GM23338 (cell line): ENCODE measurements at regions not wholly inside any gene's neighbourhood (a gene's known extent, or its start where the extent isn't known, plus 50 kb on each side); places are given as distances from the start of the nearest gene placed in this dataset.

Experiments
- ATAC-seq: fragments of 200-7000 bp; cut with Tn5 transposase; 3 replicates; pipeline ENCODE4 v1.9.1; 2020
- DNase-seq: peaks from one replicate; pipeline ENCODE4 v3.0.0-alpha.2; 2015; ENCODE audit warnings: low spot score
- H2AFZ ChIP-seq: fragments of 200-600 bp; sonication (generic); 2 replicates; pipeline ENCODE4 v1.8.0; 2016; ENCODE audit warnings: antibody characterized with exemption, mild to moderate bottlenecking, moderate library complexity
- H3F3A ChIP-seq: fragments of 200-600 bp; sonication (generic); replicated peaks from 2 replicates; pipeline ENCODE4 v1.8.0; 2017; ENCODE audit warnings: antibody characterized with exemption, mixed run types, low read depth
- H3K27ac ChIP-seq: fragments of 200-600 bp; sonication (generic); 2 replicates; pipeline ENCODE4 v1.6.1; 2016; ENCODE audit warnings: low read depth
- H3K27me3 ChIP-seq: fragments of 200-600 bp; sonication (generic); 2 replicates; pipeline ENCODE4 v1.8.0; 2016; ENCODE audit warnings: mild to moderate bottlenecking, mixed run types, moderate library complexity; ENCODE audit not compliant: insufficient read depth
- H3K36me3 ChIP-seq: fragments of 200-600 bp; sonication (generic); 2 replicates; pipeline ENCODE4 v1.8.0; 2016; ENCODE audit warnings: mild to moderate bottlenecking; ENCODE audit not compliant: insufficient read depth
- H3K4me1 ChIP-seq: fragments of 200-600 bp; sonication (generic); 2 replicates; pipeline ENCODE4 v1.8.0; 2016; ENCODE audit warnings: mild to moderate bottlenecking, moderate library complexity; ENCODE audit not compliant: insufficient read depth
- H3K4me2 ChIP-seq: fragments of 200-600 bp; sonication (generic); 2 replicates; pipeline ENCODE4 v1.7.1; 2017; ENCODE audit warnings: mixed run types
- H3K4me3 ChIP-seq: fragments of 200-600 bp; sonication (generic); 2 replicates; pipeline ENCODE4 v1.6.1; 2016; ENCODE audit warnings: mixed run types
- H3K79me2 ChIP-seq: fragments of 200-600 bp; sonication (generic); replicated peaks from 2 replicates; pipeline ENCODE4 v1.8.0; 2017; ENCODE audit warnings: mild to moderate bottlenecking; ENCODE audit not compliant: insufficient read depth
- H3K9me2 ChIP-seq: fragments of 200-600 bp; sonication (generic); 2 replicates; pipeline ENCODE4 v1.8.0; 2017; ENCODE audit not compliant: insufficient read depth
- H4K20me1 ChIP-seq: fragments of 200-600 bp; sonication (generic); replicated peaks from 2 replicates; pipeline ENCODE4 v1.8.0; 2017; ENCODE audit warnings: mild to moderate bottlenecking; ENCODE audit not compliant: insufficient read depth
- H3K27ac Mint-ChIP-seq: 2 replicates; pipeline ENCODE4 v1.8.0; 2020; ENCODE audit warnings: inconsistent platforms, mild to moderate bottlenecking, moderate library complexity, mixed read lengths
- H3K27me3 Mint-ChIP-seq: 3 replicates; pipeline ENCODE4 v1.8.0; 2022; ENCODE audit warnings: low read depth, mild to moderate bottlenecking, moderate library complexity, mixed read lengths, inconsistent platforms; ENCODE audit not compliant: insufficient read depth, poor library complexity
- H3K36me3 Mint-ChIP-seq: 3 replicates; pipeline ENCODE4 v1.8.0; 2021; ENCODE audit warnings: low read depth, mild to moderate bottlenecking, inconsistent platforms, moderate library complexity, mixed read lengths
- H3K4me1 Mint-ChIP-seq: 3 replicates; pipeline ENCODE4 v1.8.0; 2020; ENCODE audit warnings: mild to moderate bottlenecking, inconsistent platforms, mixed read lengths
- H3K4me3 Mint-ChIP-seq: 3 replicates; pipeline ENCODE4 v1.8.0; 2021; ENCODE audit warnings: moderate library complexity, mild to moderate bottlenecking, inconsistent platforms, mixed read lengths
- H3K9me3 Mint-ChIP-seq: 3 replicates; pipeline ENCODE4 v1.8.0; 2020; ENCODE audit warnings: moderate library complexity, mild to moderate bottlenecking, inconsistent platforms, mixed read lengths
- JUNB ChIP-seq: IDR thresholded peaks from one replicate; pipeline ENCODE4 v1.6.1; 2016; ENCODE audit warnings: antibody characterized with exemption; ENCODE audit not compliant: unreplicated experiment
- NANOG ChIP-seq: IDR thresholded peaks from 2 replicates; pipeline ENCODE4 v1.6.1; 2016; ENCODE audit warnings: antibody characterized with exemption, borderline replicate concordance
- ZNF331 ChIP-seq: fragments of 250-450 bp; sonication (Bioruptor Pico); IDR thresholded peaks from 2 replicates; pipeline ENCODE4 v1.5.0; 2020; ENCODE audit warnings: low read depth, mild to moderate bottlenecking, moderate library complexity
- TF ChIP-seq, protein P1 (sequence below): IDR thresholded peaks from one replicate; pipeline ENCODE4 v1.6.1; 2018; ENCODE audit warnings: antibody characterized with exemption; ENCODE audit not compliant: unreplicated experiment
- TF ChIP-seq, protein P2 (sequence below), 2 experiments: fragments of 200-600 bp in 1 of 2; sonication (generic) in 1 of 2; conservative IDR thresholded peaks; 2 replicates each; pipeline versions ENCODE4 v1.5.1 to v1.6.1; 2016 to 2017; ENCODE audit warnings: antibody characterized with exemption in 2 of 2, low read depth in 2 of 2, mild to moderate bottlenecking in 2 of 2, moderate library complexity in 1 of 2

DNA sequence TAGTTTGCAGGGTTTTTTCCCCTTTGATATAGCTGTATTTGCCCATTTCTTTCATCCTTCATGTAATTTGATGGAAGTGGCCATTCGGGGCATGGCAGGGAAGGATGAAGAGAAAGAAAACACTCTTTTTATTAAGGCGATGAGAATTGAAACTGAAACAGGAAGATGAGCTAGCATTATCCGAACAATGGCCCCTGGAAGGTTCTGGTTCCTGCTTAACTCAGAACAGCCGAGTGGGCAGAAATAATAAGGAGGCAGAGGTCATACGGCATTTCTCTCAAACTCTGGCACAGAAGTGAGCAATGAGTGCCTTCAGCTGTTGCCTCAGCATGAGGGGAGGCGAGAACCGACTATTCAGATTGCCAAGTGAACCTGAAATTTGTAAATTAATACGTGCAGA is 113.2 kb upstream of the MYO3A start:
- no peaks in the 10 kb centered on the region for H3K36me3 Mint-ChIP-seq
- DNase-seq (no peak), ATAC-seq (no peak)
- TF ChIP-seq, protein P1, sequence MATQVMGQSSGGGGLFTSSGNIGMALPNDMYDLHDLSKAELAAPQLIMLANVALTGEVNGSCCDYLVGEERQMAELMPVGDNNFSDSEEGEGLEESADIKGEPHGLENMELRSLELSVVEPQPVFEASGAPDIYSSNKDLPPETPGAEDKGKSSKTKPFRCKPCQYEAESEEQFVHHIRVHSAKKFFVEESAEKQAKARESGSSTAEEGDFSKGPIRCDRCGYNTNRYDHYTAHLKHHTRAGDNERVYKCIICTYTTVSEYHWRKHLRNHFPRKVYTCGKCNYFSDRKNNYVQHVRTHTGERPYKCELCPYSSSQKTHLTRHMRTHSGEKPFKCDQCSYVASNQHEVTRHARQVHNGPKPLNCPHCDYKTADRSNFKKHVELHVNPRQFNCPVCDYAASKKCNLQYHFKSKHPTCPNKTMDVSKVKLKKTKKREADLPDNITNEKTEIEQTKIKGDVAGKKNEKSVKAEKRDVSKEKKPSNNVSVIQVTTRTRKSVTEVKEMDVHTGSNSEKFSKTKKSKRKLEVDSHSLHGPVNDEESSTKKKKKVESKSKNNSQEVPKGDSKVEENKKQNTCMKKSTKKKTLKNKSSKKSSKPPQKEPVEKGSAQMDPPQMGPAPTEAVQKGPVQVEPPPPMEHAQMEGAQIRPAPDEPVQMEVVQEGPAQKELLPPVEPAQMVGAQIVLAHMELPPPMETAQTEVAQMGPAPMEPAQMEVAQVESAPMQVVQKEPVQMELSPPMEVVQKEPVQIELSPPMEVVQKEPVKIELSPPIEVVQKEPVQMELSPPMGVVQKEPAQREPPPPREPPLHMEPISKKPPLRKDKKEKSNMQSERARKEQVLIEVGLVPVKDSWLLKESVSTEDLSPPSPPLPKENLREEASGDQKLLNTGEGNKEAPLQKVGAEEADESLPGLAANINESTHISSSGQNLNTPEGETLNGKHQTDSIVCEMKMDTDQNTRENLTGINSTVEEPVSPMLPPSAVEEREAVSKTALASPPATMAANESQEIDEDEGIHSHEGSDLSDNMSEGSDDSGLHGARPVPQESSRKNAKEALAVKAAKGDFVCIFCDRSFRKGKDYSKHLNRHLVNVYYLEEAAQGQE, result no peak
- no peak for TF ChIP-seq NANOG
- TF ChIP-seq, protein P2, sequence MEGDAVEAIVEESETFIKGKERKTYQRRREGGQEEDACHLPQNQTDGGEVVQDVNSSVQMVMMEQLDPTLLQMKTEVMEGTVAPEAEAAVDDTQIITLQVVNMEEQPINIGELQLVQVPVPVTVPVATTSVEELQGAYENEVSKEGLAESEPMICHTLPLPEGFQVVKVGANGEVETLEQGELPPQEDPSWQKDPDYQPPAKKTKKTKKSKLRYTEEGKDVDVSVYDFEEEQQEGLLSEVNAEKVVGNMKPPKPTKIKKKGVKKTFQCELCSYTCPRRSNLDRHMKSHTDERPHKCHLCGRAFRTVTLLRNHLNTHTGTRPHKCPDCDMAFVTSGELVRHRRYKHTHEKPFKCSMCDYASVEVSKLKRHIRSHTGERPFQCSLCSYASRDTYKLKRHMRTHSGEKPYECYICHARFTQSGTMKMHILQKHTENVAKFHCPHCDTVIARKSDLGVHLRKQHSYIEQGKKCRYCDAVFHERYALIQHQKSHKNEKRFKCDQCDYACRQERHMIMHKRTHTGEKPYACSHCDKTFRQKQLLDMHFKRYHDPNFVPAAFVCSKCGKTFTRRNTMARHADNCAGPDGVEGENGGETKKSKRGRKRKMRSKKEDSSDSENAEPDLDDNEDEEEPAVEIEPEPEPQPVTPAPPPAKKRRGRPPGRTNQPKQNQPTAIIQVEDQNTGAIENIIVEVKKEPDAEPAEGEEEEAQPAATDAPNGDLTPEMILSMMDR (conservative IDR thresholded peaks at IDR 0.05; ENCODE audit: low read depth in 2 of 2), result no peak
- H3K4me3 Mint-ChIP-seq, result no peak overlapping the region
- H3K27me3 ChIP-seq, result no peaks in the 10 kb centered on the region
- H3K4me1 Mint-ChIP-seq, result peaks cover 40% of the 10 kb centered on the region
- no peak overlapping the region for H3K27ac Mint-ChIP-seq
- H3F3A ChIP-seq, result no peaks in the 10 kb centered on the region
- H3K79me2 ChIP-seq, result no peaks in the 10 kb centered on the region
- H3K4me2 ChIP-seq, result no peak overlapping the region
- H2AFZ ChIP-seq, result 0 out of 2 replicates have a peak overlapping the region, but pooled peaks have one; percentile 29
- no peaks in the 10 kb centered on the region for H3K9me3 Mint-ChIP-seq
- peaks cover 1% of the 10 kb centered on the region for H3K27me3 Mint-ChIP-seq
- peaks cover 35% of the 10 kb centered on the region for H3K4me1 ChIP-seq
- no peak overlapping the region for H3K27ac ChIP-seq
- H3K36me3 ChIP-seq, result no peaks in the 10 kb centered on the region
- no peaks in the 10 kb centered on the region for H3K9me2 ChIP-seq
- H4K20me1 ChIP-seq, result no peaks in the 10 kb centered on the region
- no peak overlapping the region for H3K4me3 ChIP-seq

DNA sequence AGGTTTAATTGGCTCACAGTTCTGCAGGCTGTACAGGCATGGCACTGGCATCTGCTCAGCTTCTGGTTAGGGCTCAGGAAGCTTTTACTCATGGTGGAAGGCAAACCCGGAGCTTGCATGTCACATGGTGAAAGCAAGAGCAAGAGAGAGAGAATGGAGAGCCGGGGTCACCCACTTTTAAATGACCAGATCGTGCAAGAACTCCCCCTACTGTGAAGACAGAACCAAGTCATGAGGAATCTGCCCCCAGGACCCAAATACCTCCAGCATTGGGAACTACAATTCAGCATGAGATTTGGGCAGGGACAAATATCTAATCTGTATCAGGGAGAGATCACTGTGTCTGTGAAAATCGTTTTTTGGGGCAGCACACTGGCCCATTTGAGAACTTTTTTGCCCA is 110.0 kb upstream of the MYO3A start:
- ATAC-seq (peak; percentile 32; the same call in 1 of the 3 replicates), DNase-seq (peak; percentile 41)
- H3K36me3 Mint-ChIP-seq, result no peaks in the 10 kb centered on the region
- H3F3A ChIP-seq, result no peaks in the 10 kb centered on the region
- H3K9me3 Mint-ChIP-seq, result no peaks in the 10 kb centered on the region
- H3K27ac ChIP-seq, result no peak overlapping the region
- H3K4me1 Mint-ChIP-seq, result peaks cover 22% of the 10 kb centered on the region
- H3K79me2 ChIP-seq, result no peaks in the 10 kb centered on the region
- H3K4me2 ChIP-seq, result no peak overlapping the region
- no peaks in the 10 kb centered on the region for H3K9me2 ChIP-seq
- no peak overlapping the region for H3K4me3 ChIP-seq
- H3K4me3 Mint-ChIP-seq, result no peak overlapping the region
- H3K4me1 ChIP-seq, result peaks cover 7% of the 10 kb centered on the region
- peak overlapping the region; percentile 57; the same call in 1 of the 2 replicates for H2AFZ ChIP-seq
- H3K36me3 ChIP-seq, result no peaks in the 10 kb centered on the region
- no peaks in the 10 kb centered on the region for H4K20me1 ChIP-seq
- no peak overlapping the region for H3K27ac Mint-ChIP-seq
- H3K27me3 Mint-ChIP-seq, result peaks cover 1% of the 10 kb centered on the region
- TF ChIP-seq ZNF331 (CRISPR knock-in tag) (no peak), JUNB (no peak), NANOG (no peak)
- TF ChIP-seq, protein P2 (conservative IDR thresholded peaks at IDR 0.05; ENCODE audit: low read depth in 2 of 2), result peak; percentile 16 to 44; a peak in 2 of 4 replicates
- H3K27me3 ChIP-seq, result no peaks in the 10 kb centered on the region
